Heart left ventricle (tissue), 16 donors: ENCODE measurements at regions not wholly inside any gene's neighbourhood (a gene's known extent, or its start where the extent isn't known, plus 50 kb on each side); places are given as distances from the start of the nearest gene placed in this dataset.
"Not testable (repeated sequence)": the region's sequence is repeated elsewhere in the genome, so short reads cannot be mapped to it uniquely, and the experiment has no call there.

Source experiments
- ATAC-seq, 4 donors: fragments of 200-7000 bp; cut with Tn5 transposase; one replicate each; pipeline ENCODE4 v1.9.1; 2020 to 2022; ENCODE audit warnings: moderate library complexity in 4 of 4, mild to moderate bottlenecking in 3 of 4, moderate number of reproducible peaks in 1 of 4
- DNase-seq, 5 donors: peaks; one replicate each; pipeline ENCODE4 v3.0.0-alpha.2; 2020
- H3K27ac ChIP-seq, 12 donors: fragments of 200-600 bp; sonication (generic) in 4 of 12; one replicate each; pipeline versions ENCODE4 v1.5.0 to v1.8.0; 2016 to 2022; ENCODE audit warnings: mild to moderate bottlenecking in 2 of 12
- H3K27me3 ChIP-seq, 9 donors: fragments of 200-600 bp; sonication (generic) in 2 of 9; one replicate each; pipeline versions ENCODE4 v1.5.1 to v1.8.0; 2016 to 2022; ENCODE audit warnings: mild to moderate bottlenecking in 3 of 9
- H3K36me3 ChIP-seq, 9 donors: fragments of 200-600 bp; sonication (generic) in 2 of 9; one replicate each; pipeline versions ENCODE4 v1.5.0 to v1.8.0; 2018 to 2022; ENCODE audit warnings: mild to moderate bottlenecking in 2 of 9
- H3K4me1 ChIP-seq, 12 donors: fragments of 200-600 bp; sonication (generic) in 4 of 12; one replicate each; pipeline versions ENCODE4 v1.5.0 to v1.8.0; 2016 to 2022; ENCODE audit warnings: mild to moderate bottlenecking in 3 of 12
- H3K4me3 ChIP-seq, 12 donors: fragments of 200-600 bp; sonication (generic) in 4 of 12; one replicate each; pipeline versions ENCODE4 v1.5.0 to v1.8.0; 2017 to 2022; ENCODE audit warnings: mild to moderate bottlenecking in 9 of 12, moderate library complexity in 4 of 12
- H3K9me3 ChIP-seq, 12 donors: fragments of 200-600 bp; sonication (generic) in 4 of 12; one replicate each; pipeline versions ENCODE4 v1.5.0 to v1.8.0; 2016 to 2022; ENCODE audit warnings: mild to moderate bottlenecking in 1 of 12
- POLR2A ChIP-seq, 2 donors: fragments of 450-650 bp; IDR thresholded peaks; one replicate each; pipeline ENCODE4 v1.6.1; 2017; ENCODE audit warnings: antibody characterized with exemption in 2 of 2, mild to moderate bottlenecking in 2 of 2, moderate library complexity in 2 of 2
- WGBS, 4 donors: extraction: QIAGEN DNeasy Blood & Tissue Kit in 2 of 4; methylation state at CpG; one replicate each; pipeline versions ENCODE4 v1.1.5 to v1.1.7; 2013 to 2018; 5-methylcytosine and 5-hydroxymethylcytosine counted together
- intact Hi-C, 10 donors: fragments of 100-400 bp; cut with DNase I; formaldehyde crosslinking; loops; one replicate each; pipeline versions ENCODE4 v1.11.1 to v1.14.2; 2022
- TF ChIP-seq, protein P1 (sequence below), 12 donors: fragments of 200-600 bp; sonication (generic) in 4 of 12; IDR thresholded peaks; one replicate each; pipeline versions ENCODE4 v1.5.0 to v1.8.0; 2018 to 2022; ENCODE audit warnings: antibody characterized with exemption in 12 of 12, mild to moderate bottlenecking in 5 of 12
- donor health status: ischemic (EF 13 %, LVEDD 7.1; RV severe dilation, severe dysfunction).
- donor health status: healthy with polysubstance abuse.
- donor health status: DM: no; HTN: yes; CAD: no.
- donor health status: DM: no; HTN: no; CAD: no.
- donor health status: ischemic (EF 25% LVEDD 6.9; RV normal size, moderate dysfunction).
- donor health status: ischemic (EF 25% LVEDD 5.7; RV mildly dilated, moderate dysfunction).
- donor health status: healthy.
- donor health status: DM: yes; HTN: yes; CAD: no.
- donor health status: ischemic (EF 35%, LVEDD 5.7; RV mildly dilated, moderate dysfunction).
- donor health status: nonischemic (EF 11% LVEDD 7.7; RV severe dilation, severe dysfunction).
- donor health status: DM: yes; HTN: yes; CAD: no.
- donor health status: PGD.
- donor health status: ischemic (EF 29% LVEDD 5.4; RV normal size, mild dysfunction).
- donor health status: nonischemic (EF 23%, LVEDD 6.1; RV moderate dilation, normal function).

DNA sequence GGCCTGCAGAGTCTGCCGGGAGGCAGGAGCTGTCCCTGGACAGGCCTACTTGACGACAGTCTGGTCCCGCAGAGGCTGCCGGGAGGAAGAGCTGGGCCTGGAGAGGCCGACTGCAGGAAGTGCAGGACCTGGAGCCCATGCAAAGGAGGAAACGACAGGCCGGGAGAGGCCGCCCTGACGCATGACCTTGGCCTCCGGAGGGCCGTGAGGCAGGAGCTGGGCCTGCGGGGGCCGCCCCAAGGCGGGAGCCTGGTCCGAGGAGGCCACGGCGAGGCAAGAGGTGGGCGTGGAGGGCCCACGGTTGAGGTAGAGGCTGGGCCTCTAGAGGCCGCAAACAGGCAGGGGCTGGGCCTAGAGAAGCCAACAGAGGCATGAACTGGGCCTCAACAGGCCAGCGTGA, 317.3 kb downstream of the ZNF479 start:
- DNase-seq, intact Hi-C loops, ATAC-seq, H3K27ac ChIP-seq, H3K4me1 ChIP-seq, H3K4me3 ChIP-seq, H3K9me3 ChIP-seq, H3K27me3 ChIP-seq, H3K36me3 ChIP-seq: not testable (repeated sequence)
- WGBS, 4 donors = 90 to 93% (median 92%) methylated on average over 9 to 19 of the region's 21 CpGs

DNA sequence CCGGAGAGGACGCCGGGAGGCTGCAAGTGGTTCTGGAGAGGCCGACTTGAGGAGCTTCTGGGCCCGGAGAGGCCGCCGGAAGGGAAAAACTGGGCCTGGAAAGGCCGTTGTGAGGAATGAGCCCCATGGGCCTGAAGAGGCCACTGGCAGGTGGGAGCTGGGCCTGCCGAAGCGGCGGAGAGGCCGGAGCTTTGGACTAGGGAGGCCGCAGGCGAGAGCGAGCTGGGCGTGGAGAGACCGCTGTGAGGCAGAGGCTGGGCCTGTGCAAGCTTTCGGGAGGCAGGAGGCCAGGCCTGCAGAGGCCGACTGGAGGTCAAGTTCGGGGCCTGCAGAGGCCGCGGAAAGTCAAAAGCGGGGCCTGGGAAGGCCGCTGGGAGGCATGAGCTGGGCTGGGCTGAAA, 317.8 kb downstream of the ZNF479 start:
- H3K4me3 ChIP-seq, H3K27ac ChIP-seq, DNase-seq, H3K4me1 ChIP-seq, H3K36me3 ChIP-seq, H3K9me3 ChIP-seq, intact Hi-C loops, H3K27me3 ChIP-seq, ATAC-seq: not testable (repeated sequence)
- 90 to 93% (median 92%) methylated on average over 10 to 24 of the region's 24 CpGs for WGBS, 4 donors

DNA sequence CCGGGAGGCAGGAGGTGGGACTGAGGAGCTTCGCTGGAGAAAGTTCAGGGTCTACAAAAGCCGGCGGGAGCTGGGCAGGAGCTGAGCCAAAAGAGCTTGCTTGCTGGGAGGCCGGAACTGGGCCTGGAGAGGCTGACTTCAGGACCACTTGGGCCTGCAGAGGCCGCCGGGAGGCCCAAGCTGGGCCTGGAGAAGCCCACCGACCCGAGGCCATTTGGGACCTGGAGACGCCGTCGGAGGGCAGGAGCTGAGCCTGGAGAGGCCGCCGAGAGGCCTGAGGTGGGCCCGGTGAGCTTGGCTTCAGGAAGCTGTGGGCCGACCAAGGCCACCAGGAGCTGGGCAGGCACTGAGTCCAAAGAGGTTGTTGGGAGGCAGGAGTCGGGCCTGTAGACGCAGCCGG, 318.3 kb downstream of the ZNF479 start:
- H3K27ac ChIP-seq, H3K4me3 ChIP-seq, ATAC-seq, H3K9me3 ChIP-seq, H3K27me3 ChIP-seq, H3K36me3 ChIP-seq, DNase-seq, H3K4me1 ChIP-seq, intact Hi-C loops: not testable (repeated sequence)
- 83 to 96% (median 93%) methylated on average over 4 to 18 of the region's 19 CpGs for WGBS, 4 donors

DNA sequence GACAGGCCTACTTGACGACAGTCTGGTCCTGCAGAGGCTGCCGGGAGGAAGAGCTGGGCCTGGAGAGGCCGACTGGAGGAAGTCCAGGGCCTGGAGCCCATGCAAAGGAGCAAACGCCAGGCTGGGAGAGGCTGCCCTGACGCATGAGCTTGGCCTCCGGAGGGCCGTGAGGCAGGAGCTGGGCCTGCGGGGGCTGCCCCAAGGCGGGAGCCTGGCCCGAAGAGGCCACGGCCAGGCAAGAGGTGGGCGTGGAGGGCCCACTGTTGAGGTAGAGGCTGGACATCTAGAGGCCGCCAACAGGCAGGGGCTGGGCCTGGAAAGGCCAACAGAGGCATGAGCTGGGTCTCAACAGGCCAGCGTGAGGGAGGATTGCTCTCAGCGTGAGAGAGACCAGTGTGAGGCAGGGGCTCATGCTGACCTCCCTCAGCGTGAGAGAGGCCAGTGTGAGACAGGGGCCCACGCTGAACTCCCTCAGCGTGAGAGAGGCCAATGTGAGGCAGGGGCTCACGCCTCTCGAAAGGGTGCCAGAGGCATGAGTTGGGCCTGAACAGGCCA, 320.6 kb downstream of the ZNF479 start:
- DNase-seq, H3K36me3 ChIP-seq, H3K27me3 ChIP-seq, H3K27ac ChIP-seq, H3K4me3 ChIP-seq, H3K9me3 ChIP-seq, H3K4me1 ChIP-seq, ATAC-seq, intact Hi-C loops: not testable (repeated sequence)
- WGBS, 4 donors = 83 to 88% (median 87%) methylated on average over 15 to 20 of the region's 20 CpGs

DNA sequence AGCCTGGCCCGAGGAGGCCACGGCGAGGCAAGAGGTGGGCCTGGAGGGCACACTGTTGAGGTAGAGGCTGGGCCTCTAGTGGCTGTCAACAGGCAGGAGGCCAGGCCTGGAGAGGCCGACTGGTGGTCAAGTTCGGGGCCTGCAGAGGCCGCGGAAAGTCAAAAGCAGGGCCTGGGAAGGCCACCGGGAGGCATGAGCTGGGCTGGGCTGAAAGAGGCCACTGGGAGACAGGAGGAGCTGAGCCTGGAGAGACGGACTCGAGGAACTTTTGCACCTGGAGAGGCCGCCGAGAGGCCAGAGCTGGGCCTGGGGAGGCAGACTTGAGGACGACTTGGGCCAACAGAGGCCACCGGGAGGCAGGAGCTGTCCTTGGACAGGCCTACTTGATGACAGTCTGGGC, 321.2 kb downstream of the ZNF479 start:
- no peaks in the 10 kb centered on the region for H3K27me3 ChIP-seq
- ATAC-seq = no peak
- intact Hi-C loops = no loop called here
- peaks cover 0 to 7% (median 0%) of the 10 kb centered on the region in 12 donors for H3K9me3 ChIP-seq
- H3K27ac ChIP-seq = no peak overlapping the region
- H3K36me3 ChIP-seq = no peaks in the 10 kb centered on the region
- TF ChIP-seq, protein P1, sequence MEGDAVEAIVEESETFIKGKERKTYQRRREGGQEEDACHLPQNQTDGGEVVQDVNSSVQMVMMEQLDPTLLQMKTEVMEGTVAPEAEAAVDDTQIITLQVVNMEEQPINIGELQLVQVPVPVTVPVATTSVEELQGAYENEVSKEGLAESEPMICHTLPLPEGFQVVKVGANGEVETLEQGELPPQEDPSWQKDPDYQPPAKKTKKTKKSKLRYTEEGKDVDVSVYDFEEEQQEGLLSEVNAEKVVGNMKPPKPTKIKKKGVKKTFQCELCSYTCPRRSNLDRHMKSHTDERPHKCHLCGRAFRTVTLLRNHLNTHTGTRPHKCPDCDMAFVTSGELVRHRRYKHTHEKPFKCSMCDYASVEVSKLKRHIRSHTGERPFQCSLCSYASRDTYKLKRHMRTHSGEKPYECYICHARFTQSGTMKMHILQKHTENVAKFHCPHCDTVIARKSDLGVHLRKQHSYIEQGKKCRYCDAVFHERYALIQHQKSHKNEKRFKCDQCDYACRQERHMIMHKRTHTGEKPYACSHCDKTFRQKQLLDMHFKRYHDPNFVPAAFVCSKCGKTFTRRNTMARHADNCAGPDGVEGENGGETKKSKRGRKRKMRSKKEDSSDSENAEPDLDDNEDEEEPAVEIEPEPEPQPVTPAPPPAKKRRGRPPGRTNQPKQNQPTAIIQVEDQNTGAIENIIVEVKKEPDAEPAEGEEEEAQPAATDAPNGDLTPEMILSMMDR (IDR thresholded peaks at IDR 0.05) = no peak
- TF ChIP-seq POLR2A (IDR thresholded peaks at IDR 0.05) = no peak
- WGBS, 4 donors = 87 to 93% (median 90%) methylated on average over 14 of the region's 14 CpGs
- no peak overlapping the region for H3K4me3 ChIP-seq
- H3K4me1 ChIP-seq = no peaks in the 10 kb centered on the region
- DNase-seq = no peak

DNA sequence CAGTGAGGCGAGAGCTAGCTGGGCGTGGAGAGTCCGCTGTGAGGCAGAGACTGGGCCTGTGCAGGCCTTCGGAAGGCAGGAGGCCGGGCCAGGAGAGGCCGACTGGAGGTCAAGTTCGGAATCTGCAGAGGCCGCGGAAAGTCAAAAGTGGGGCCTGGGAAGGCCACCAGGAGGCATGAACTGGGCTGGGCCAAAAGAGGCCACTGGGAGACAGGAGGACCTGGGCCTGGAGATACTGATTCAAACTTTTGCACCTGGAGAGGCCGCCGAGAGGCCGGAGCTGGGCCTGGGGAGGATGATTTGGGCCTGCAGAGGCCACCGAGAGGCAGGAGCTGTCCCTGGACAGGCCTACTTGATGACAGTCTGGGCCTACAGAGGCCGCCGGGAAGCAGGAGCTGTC, 321.8 kb downstream of the ZNF479 start:
- H3K27ac ChIP-seq = no peak overlapping the region
- no peak for DNase-seq
- H3K9me3 ChIP-seq = peaks cover 0 to 7% (median 0%) of the 10 kb centered on the region in 12 donors
- 86 to 95% (median 92%) methylated on average over 12 to 15 of the region's 15 CpGs for WGBS, 4 donors
- ATAC-seq = no peak
- TF ChIP-seq, protein P1 (IDR thresholded peaks at IDR 0.05) = no peak
- no peak for TF ChIP-seq POLR2A (IDR thresholded peaks at IDR 0.05)
- intact Hi-C loops = no loop called here
- no peaks in the 10 kb centered on the region for H3K27me3 ChIP-seq
- H3K4me1 ChIP-seq = no peaks in the 10 kb centered on the region
- no peaks in the 10 kb centered on the region for H3K36me3 ChIP-seq
- no peak overlapping the region for H3K4me3 ChIP-seq

DNA sequence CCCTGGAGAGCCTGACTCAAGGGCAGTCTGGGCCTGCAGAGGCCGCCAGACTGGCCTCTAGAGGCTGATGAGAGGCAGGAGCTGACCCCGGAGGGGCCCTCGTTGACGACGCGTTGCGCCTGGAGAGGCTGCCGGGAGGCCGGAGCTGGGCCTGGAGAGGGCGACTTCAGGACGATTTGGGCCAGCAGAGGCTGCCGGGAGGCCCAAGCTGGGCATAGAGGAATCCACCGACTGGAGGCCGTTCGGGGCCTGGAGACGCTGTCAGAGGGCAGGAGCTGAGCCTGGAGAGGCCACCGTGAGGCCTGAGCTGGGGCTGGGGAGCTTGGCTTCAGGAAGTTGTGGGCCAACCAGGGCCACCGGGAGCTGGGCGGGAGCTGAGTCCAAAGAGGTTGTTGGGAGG, 322.5 kb downstream of the ZNF479 start:
- DNase-seq, H3K9me3 ChIP-seq, ATAC-seq, H3K4me1 ChIP-seq, H3K27ac ChIP-seq, H3K36me3 ChIP-seq, H3K4me3 ChIP-seq, H3K27me3 ChIP-seq, intact Hi-C loops: not testable (repeated sequence)
- WGBS, 4 donors = 89 to 93% (median 91%) methylated on average over 16 to 19 of the region's 19 CpGs

DNA sequence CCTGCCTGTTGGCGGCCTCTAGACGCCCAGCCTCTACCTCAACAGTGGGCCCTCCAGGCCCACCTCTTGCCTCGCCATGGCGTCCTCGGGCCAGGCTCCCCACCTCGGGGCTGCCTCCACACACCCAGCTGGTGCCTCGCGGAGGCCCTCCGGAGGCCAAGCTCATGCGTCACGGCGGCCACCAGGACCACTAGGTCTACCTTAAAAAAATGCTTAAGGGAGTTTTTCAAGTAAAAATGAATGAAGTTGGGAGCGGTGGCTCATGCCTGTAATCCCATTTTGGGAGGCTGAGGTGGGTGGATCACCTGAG, 327.5 kb downstream of the ZNF479 start:
- H3K4me1 ChIP-seq, DNase-seq, H3K9me3 ChIP-seq, H3K36me3 ChIP-seq, intact Hi-C loops, H3K27me3 ChIP-seq, H3K4me3 ChIP-seq, ATAC-seq, H3K27ac ChIP-seq: not testable (repeated sequence)
- 78 to 89% (median 80%) methylated on average over 6 to 13 of the region's 13 CpGs for WGBS, 4 donors

DNA sequence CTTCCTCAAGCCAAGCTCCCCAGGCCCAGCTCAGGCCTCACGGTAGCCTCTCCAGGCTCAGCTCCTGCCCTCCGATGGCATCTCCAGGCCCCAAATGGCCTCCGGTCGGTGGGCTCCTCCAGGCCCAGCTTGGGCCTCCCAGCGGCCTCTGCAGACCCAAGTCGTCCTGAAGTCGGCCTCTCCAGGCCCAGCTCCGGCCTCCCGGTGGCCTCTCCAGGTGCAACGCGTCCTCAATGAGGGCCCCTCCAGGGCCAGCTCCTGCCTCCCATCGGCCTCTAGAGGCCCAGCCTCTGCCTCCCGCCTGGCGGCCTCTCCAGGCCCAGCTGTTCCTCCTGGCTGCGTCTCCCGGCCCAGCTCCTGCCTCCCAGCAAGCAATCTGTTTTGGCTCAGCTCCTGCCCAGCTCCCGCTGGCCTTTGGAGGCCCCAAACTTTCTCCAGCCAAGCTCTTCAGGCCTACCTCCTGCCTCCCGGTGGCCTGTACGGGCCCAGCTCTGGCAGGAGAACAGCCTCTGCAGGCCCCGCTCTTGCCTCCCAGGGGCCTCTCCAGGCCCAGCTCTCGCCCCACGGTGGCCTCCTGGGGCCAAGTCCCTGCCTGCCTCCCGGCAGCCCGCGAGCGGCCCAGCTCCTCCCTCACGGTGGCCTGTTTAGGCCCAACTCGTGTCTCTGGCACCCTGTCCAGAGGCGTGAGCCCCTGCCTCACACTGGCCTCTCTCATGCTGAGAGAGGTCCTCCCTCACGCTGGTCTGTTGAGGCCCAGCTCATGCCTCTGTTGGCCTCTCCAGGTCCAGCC, 328.1 kb downstream of the ZNF479 start:
- H3K27ac ChIP-seq, H3K9me3 ChIP-seq, H3K4me3 ChIP-seq, ATAC-seq, intact Hi-C loops, H3K4me1 ChIP-seq, DNase-seq, H3K36me3 ChIP-seq, H3K27me3 ChIP-seq: not testable (repeated sequence)
- 85 to 86% (median 85%) methylated on average over 26 to 30 of the region's 30 CpGs for WGBS, 4 donors
